GM12892 (cell line): ENCODE measurements at regions not wholly inside any gene's neighbourhood (a gene's known extent, or its start where the extent isn't known, plus 50 kb on each side); places are given as distances from the start of the nearest gene placed in this dataset.

Experiments
- DNase-seq: peaks from one replicate; pipeline ENCODE4 v3.0.0; 2011; ENCODE audit not compliant: insufficient read length
- FAIRE-seq: peaks from 2 replicates; lab custom pipeline; 2011; peaks lifted over from hg19 to GRCh38; lab: Jason Lieb, UNC
- POLR2A ChIP-seq: IDR thresholded peaks from 2 replicates; pipeline ENCODE4 v1.6.1; 2011; ENCODE audit warnings: low read depth, low read length, control low read depth
- POLR2AphosphoS5 ChIP-seq: IDR thresholded peaks from 2 replicates; pipeline ENCODE4 v1.6.1; 2011; ENCODE audit warnings: low read depth, low read length, control low read depth
- TAF1 ChIP-seq: IDR thresholded peaks from 2 replicates; pipeline ENCODE4 v1.6.1; 2011; ENCODE audit warnings: low read depth, mild to moderate bottlenecking, control low read depth, low read length, borderline replicate concordance

- DNase-seq (no peak), FAIRE-seq (no peak)
- no peak for TF ChIP-seq POLR2A
Measured at GRCh38 chr3:102790747-102791325, 356.0 kb downstream of the ZPLD1 start.

GRCh38 chr3:102791641-102792589 lies 357.1 kb downstream of the ZPLD1 start:
- TF ChIP-seq TAF1 (no peak), POLR2AphosphoS5 (no peak), POLR2A (no peak)
- no peak for DNase-seq
- no peak for FAIRE-seq

- no peak for TF ChIP-seq POLR2AphosphoS5
- TF ChIP-seq POLR2A: no peak
- no peak for TF ChIP-seq TAF1
- no peak for DNase-seq
- no peak for FAIRE-seq
Measured at GRCh38 chr3:102796804-102797203, 362.0 kb downstream of the ZPLD1 start.

GRCh38 chr3:102802819-102803420 lies 368.1 kb downstream of the ZPLD1 start:
- TF ChIP-seq POLR2AphosphoS5 (no peak), TAF1 (no peak), POLR2A (no peak)
- DNase-seq (no peak), FAIRE-seq (no peak)

GRCh38 chr3:102810937-102811336 lies 376.1 kb downstream of the ZPLD1 start:
- FAIRE-seq (no peak), DNase-seq (no peak)
- TF ChIP-seq POLR2A (no peak), POLR2AphosphoS5 (no peak), TAF1 (no peak)

GRCh38 chr3:102826636-102827035 lies 391.8 kb downstream of the ZPLD1 start:
- FAIRE-seq (no peak), DNase-seq (no peak)
- no peak for TF ChIP-seq POLR2A
- no peak for TF ChIP-seq POLR2AphosphoS5
- no peak for TF ChIP-seq TAF1

GRCh38 chr3:102827386-102827785 lies 392.6 kb downstream of the ZPLD1 start:
- DNase-seq: no peak
- no peak for FAIRE-seq

GRCh38 chr3:102830415-102830814 lies 395.6 kb downstream of the ZPLD1 start:
- no peak for TF ChIP-seq TAF1
- TF ChIP-seq POLR2AphosphoS5: no peak
- no peak for TF ChIP-seq POLR2A
- FAIRE-seq (no peak), DNase-seq (no peak)

More at GRCh38 chr3:102827386-102827785, 392.6 kb downstream of the ZPLD1 start:
- TF ChIP-seq POLR2AphosphoS5: no peak
- TF ChIP-seq TAF1: no peak
- TF ChIP-seq POLR2A: no peak

- no peak for DNase-seq
- no peak for FAIRE-seq
- TF ChIP-seq POLR2A: no peak
- no peak for TF ChIP-seq TAF1
- TF ChIP-seq POLR2AphosphoS5: no peak
Measured at GRCh38 chr3:102841866-102842265, 407.1 kb downstream of the ZPLD1 start.

GRCh38 chr3:102866845-102867244 lies 432.0 kb downstream of the ZPLD1 start:
- DNase-seq (no peak), FAIRE-seq (no peak)
- TF ChIP-seq POLR2A: no peak
- TF ChIP-seq TAF1: no peak
- no peak for TF ChIP-seq POLR2AphosphoS5

GRCh38 chr3:102883515-102883914 lies 448.7 kb downstream of the ZPLD1 start:
- FAIRE-seq: no peak

GRCh38 chr3:102885289-102885688 lies 450.5 kb downstream of the ZPLD1 start:
- DNase-seq (no peak), FAIRE-seq (no peak)
- TF ChIP-seq TAF1 (no peak), POLR2A (no peak), POLR2AphosphoS5 (no peak)

More at GRCh38 chr3:102883515-102883914, 448.7 kb downstream of the ZPLD1 start:
- no peak for DNase-seq
- no peak for TF ChIP-seq TAF1
- no peak for TF ChIP-seq POLR2AphosphoS5
- no peak for TF ChIP-seq POLR2A

GRCh38 chr3:102887431-102887830 lies 452.6 kb downstream of the ZPLD1 start:
- no peak for TF ChIP-seq POLR2AphosphoS5
- no peak for TF ChIP-seq POLR2A
- TF ChIP-seq TAF1: no peak
- DNase-seq (no peak), FAIRE-seq (no peak)
